ENCODE measurements at regions not wholly inside any gene's neighbourhood (a gene's known extent, or its start where the extent isn't known, plus 50 kb on each side); places are given as distances from the start of the nearest gene placed in this dataset.

DNA sequence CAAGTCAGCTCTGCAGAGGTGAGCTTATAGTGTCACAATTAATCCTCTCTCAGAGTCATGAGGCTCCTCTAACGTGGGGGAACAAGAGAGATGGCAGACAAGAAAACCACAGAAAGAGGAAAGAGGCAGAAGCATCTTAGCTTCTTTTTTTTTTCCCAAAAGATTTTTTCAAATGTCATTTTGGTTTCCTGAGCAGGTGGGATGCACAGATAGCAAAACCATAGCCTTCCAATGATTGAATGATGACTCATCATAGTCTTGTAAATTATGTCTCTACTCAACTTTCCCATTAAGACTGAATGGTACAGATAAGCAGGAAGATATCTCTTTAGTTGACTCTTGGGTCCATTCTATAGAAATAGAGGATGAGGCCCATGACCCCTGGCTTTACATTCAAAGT lies 162.8 kb upstream of the ZFHX3 start:
- TF ChIP-seq, protein P1, sequence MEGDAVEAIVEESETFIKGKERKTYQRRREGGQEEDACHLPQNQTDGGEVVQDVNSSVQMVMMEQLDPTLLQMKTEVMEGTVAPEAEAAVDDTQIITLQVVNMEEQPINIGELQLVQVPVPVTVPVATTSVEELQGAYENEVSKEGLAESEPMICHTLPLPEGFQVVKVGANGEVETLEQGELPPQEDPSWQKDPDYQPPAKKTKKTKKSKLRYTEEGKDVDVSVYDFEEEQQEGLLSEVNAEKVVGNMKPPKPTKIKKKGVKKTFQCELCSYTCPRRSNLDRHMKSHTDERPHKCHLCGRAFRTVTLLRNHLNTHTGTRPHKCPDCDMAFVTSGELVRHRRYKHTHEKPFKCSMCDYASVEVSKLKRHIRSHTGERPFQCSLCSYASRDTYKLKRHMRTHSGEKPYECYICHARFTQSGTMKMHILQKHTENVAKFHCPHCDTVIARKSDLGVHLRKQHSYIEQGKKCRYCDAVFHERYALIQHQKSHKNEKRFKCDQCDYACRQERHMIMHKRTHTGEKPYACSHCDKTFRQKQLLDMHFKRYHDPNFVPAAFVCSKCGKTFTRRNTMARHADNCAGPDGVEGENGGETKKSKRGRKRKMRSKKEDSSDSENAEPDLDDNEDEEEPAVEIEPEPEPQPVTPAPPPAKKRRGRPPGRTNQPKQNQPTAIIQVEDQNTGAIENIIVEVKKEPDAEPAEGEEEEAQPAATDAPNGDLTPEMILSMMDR (IDR thresholded peaks at IDR 0.05): no peak
- DNase-seq (ENCODE audit: low spot score): no peak
- ATAC-seq (ENCODE audit: low FRiP score): no peak

DNA sequence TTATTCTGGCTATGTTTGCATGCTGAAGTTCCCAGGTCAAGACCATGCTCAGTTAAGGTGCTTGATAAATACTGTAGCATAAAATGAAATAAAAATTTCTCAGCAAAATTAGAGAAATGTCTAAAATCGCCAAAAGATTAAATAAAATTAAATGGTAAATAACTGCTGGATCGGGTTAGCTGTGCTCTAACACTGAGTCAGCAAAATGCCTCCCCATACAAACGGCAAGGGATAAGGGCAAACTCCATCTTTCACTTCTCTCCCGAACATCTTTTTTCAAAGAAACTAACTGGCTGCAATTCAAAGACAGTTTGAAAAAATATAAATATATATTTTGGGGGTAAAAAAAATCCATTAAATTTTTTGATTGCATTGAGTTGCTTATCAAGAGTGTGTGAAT lies 162.2 kb upstream of the ZFHX3 start:
- ATAC-seq (ENCODE audit: low FRiP score) (no peak), DNase-seq (ENCODE audit: low spot score) (no peak)
- TF ChIP-seq, protein P1 (IDR thresholded peaks at IDR 0.05): no peak

DNA sequence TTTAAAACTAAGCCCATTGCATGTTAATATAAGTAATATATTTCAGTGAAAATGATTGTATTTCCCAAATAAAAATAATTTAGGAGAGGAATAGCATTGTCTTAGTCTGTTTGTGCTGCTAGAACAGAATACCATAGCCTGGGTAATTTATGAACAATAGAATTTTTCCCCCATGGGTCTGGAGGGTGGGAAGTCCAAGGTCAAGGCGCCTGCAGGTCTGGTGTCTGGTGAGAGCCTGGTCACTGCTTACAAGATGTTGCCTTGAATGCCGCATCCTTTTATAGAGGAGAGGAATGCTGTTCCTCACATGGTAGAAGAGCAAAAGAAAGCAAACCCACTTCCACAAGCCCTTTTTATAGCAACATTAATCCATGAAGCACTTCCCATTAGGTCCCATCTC lies 161.3 kb upstream of the ZFHX3 start:
- TF ChIP-seq, protein P1 (IDR thresholded peaks at IDR 0.05): no peak
- ATAC-seq (ENCODE audit: low FRiP score) (no peak), DNase-seq (ENCODE audit: low spot score) (no peak)

DNA sequence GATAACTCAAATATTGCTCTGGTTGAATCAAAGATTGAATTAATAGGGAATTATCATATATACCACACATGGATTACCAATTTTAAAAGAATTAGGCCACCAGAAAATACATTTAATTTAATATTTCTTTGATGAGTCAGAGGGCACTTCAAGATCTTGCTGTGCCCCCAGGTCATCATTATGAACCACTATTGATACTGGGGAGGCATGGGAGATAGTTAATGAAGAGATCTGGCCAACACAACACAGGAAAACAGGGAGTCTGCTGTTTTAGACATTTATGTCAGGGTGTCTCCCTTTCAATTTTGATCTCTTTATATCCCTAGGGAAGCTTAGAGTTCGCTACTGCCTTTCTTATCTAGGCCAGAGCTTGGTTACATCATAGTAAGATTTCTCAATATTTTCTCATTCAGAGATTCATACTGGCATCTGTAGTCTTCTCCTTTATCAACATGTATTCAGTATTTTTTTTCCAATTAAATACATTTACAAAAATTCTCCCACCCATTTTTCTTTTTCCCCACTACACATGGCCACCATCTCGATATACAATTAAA lies 158.3 kb upstream of the ZFHX3 start:
- TF ChIP-seq, protein P1 (IDR thresholded peaks at IDR 0.05): no peak
- ATAC-seq (ENCODE audit: low FRiP score) (no peak), DNase-seq (ENCODE audit: low spot score) (no peak)

DNA sequence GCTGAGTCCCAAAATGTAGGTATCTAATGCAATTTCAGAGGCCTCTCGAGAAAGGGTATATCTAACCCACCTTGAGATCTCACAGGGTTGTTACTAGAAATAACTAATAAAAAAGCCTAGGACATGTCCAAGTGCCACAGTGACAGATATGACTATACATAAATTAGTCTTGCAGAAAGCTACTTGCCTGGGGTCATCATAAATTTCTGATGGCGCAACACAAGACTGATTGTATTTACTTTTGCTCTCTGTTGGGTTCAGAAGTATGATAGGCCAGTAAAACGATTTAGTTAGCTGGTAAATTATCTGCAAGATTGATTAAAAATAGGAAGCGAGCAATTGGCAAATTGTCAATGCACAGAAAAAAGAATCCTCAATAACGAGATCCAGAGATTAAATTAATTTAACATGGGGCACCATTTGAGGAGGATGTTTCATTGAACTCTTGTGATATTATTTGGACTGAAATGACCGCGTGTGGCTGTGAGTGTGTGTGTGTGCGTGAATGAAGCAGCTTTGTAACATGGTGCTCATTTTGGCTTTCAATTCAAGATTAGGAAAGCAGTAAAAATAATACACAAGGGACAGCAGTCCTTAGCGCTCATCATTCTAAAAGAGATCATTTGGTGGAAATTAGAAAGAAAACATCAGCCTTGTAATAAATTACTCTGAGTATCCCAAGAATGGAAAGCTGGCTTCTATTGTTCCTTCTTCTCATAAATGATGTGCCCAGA lies 157.4 kb upstream of the ZFHX3 start:
- no peak for DNase-seq (ENCODE audit: low spot score)
- TF ChIP-seq, protein P1 (IDR thresholded peaks at IDR 0.05): no peak
- no peak for ATAC-seq (ENCODE audit: low FRiP score)

DNA sequence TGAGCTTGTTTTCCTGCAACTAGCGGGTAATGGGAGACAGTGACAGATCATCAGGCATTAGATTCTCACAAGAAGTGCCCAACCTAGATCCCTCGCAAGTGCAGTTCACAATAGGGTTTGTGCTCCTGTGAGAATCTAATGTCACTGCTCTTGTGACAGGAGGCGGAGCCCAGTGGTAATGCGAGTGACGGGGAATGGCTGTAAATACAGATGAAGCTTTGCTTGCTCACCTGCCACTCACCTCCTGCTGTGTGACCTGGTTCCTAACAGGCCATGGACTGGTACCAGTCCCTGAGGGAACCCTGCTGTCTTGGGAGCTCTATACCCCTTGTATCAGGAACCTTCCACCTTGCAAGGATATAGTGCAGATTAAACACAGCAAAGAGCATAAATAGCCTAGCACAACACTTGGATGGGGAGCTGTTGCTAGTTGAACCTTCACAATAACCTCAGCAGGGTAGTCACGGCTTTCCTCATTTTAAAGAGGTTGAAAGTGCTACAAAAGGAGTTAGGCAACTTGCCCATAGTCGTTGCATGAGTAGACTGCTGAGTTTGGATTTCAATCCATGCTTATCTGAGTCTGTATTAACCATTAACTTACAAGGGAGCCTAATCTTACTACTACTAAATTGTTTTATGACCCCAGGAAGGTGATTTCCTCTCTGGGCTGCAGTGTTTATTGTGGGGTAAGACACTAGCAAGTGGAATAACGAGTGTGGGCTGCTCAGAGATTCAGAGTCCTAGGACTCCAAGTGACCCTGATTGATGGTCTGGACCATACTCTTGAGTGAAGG lies 156.6 kb upstream of the ZFHX3 start:
- DNase-seq (ENCODE audit: low spot score) (no peak), ATAC-seq (ENCODE audit: low FRiP score) (no peak)
- TF ChIP-seq, protein P1 (IDR thresholded peaks at IDR 0.05): no peak

Data from omental fat pad (tissue), 3 donors.